ENCODE measurements at regions not wholly inside any gene's neighbourhood (a gene's known extent, or its start where the extent isn't known, plus 50 kb on each side); places are given as distances from the start of the nearest gene placed in this dataset.
"Not testable (repeated sequence)": the region's sequence is repeated elsewhere in the genome, so short reads cannot be mapped to it uniquely, and the experiment has no call there.

GRCh38 chr3:99586701-99587100 lies 51.7 kb upstream of the COL8A1 start:
- no peak for DNase-seq

- DNase-seq: no peak
Measured at GRCh38 chr3:99579965-99580364, 58.4 kb upstream of the COL8A1 start.

- no peak for DNase-seq
Measured at GRCh38 chr3:99579246-99579645, 59.1 kb upstream of the COL8A1 start.

GRCh38 chr3:99578339-99578970 lies 59.9 kb upstream of the COL8A1 start:
- no peak for DNase-seq

GRCh38 chr3:99576904-99577559 lies 61.4 kb upstream of the COL8A1 start:
- no peak for DNase-seq

- no peak for DNase-seq
Measured at GRCh38 chr3:99575683-99576082, 62.7 kb upstream of the COL8A1 start.

GRCh38 chr3:99570061-99570460 lies 68.3 kb upstream of the COL8A1 start:
- no peak for DNase-seq

GRCh38 chr3:99568663-99569335 lies 69.6 kb upstream of the COL8A1 start:
- DNase-seq: no peak

GRCh38 chr3:99565331-99565730 lies 73.1 kb upstream of the COL8A1 start:
- DNase-seq: no peak

GRCh38 chr3:99562990-99563607 lies 75.3 kb upstream of the COL8A1 start:
- no peak for DNase-seq

GRCh38 chr3:99562138-99562537 lies 76.3 kb upstream of the COL8A1 start:
- no peak for DNase-seq

GRCh38 chr3:99561056-99561455 lies 77.3 kb upstream of the COL8A1 start:
- no peak for DNase-seq

- DNase-seq: no peak
Measured at GRCh38 chr3:99559196-99559595, 79.2 kb upstream of the COL8A1 start.

GRCh38 chr3:99555885-99556284 lies 82.5 kb upstream of the COL8A1 start:
- not testable (repeated sequence) for DNase-seq

- no peak for DNase-seq
Measured at GRCh38 chr3:99551520-99551919, 86.9 kb upstream of the COL8A1 start.

- DNase-seq: no peak
Measured at GRCh38 chr3:99549957-99550603, 88.3 kb upstream of the COL8A1 start.

GRCh38 chr3:99549220-99549619 lies 89.2 kb upstream of the COL8A1 start:
- no peak for DNase-seq

GRCh38 chr3:99548674-99549073 lies 89.7 kb upstream of the COL8A1 start:
- DNase-seq: no peak

GRCh38 chr3:99545941-99546580 lies 92.3 kb upstream of the COL8A1 start:
- DNase-seq: no peak

- peak in 2 of 56 donors; percentile 2 to 30 for DNase-seq
Measured at GRCh38 chr3:99544786-99545281, 93.6 kb upstream of the COL8A1 start.

GRCh38 chr3:99543796-99544195 lies 94.6 kb upstream of the COL8A1 start:
- DNase-seq: no peak
